ENCODE measurements at regions not wholly inside any gene's neighbourhood (a gene's known extent, or its start where the extent isn't known, plus 50 kb on each side); places are given as distances from the start of the nearest gene placed in this dataset.
"Not testable (repeated sequence)": the region's sequence is repeated elsewhere in the genome, so short reads cannot be mapped to it uniquely, and the experiment has no call there.

- DNase-seq (ENCODE audit: extremely low spot score) = no peak
- TF ChIP-seq CTCF (IDR thresholded peaks at IDR 0.05; ENCODE audit: control extremely low read depth, extremely low read depth, low read depth, missing control alignments) = no peak
- CTCF ChIA-PET = no interaction called here
- POLR2A ChIA-PET = no interaction called here
Observed at GRCh38 chr5:85938201-85938600, 679.5 kb upstream of the COX7C start.

- TF ChIP-seq CTCF (IDR thresholded peaks at IDR 0.05; ENCODE audit: control extremely low read depth, extremely low read depth, low read depth, missing control alignments) = no peak
- no peak for DNase-seq (ENCODE audit: extremely low spot score)
- ChIA-PET POLR2A (no interaction called here), CTCF (no interaction called here)
Observed at GRCh38 chr5:85951707-85952210, 666.0 kb upstream of the COX7C start.

GRCh38 chr5:85952680-85953079 lies 665.1 kb upstream of the COX7C start:
- no peak for TF ChIP-seq CTCF (IDR thresholded peaks at IDR 0.05; ENCODE audit: control extremely low read depth, extremely low read depth, low read depth, missing control alignments)
- DNase-seq (ENCODE audit: extremely low spot score) = no peak
- ChIA-PET CTCF (no interaction called here), POLR2A (no interaction called here)

GRCh38 chr5:85967681-85968080 lies 650.1 kb upstream of the COX7C start:
- POLR2A ChIA-PET = no interaction called here
- no peak for DNase-seq (ENCODE audit: extremely low spot score)
- TF ChIP-seq CTCF (IDR thresholded peaks at IDR 0.05; ENCODE audit: control extremely low read depth, extremely low read depth, low read depth, missing control alignments) = no peak
- CTCF ChIA-PET = no interaction called here

- TF ChIP-seq CTCF (IDR thresholded peaks at IDR 0.05; ENCODE audit: control extremely low read depth, extremely low read depth, low read depth, missing control alignments) = no peak
- POLR2A ChIA-PET = no interaction called here
- DNase-seq (ENCODE audit: extremely low spot score) = no peak
- CTCF ChIA-PET = no interaction called here
Observed at GRCh38 chr5:85972539-85972938, 645.2 kb upstream of the COX7C start.

- CTCF ChIA-PET = no interaction called here
- no peak for TF ChIP-seq CTCF (IDR thresholded peaks at IDR 0.05; ENCODE audit: control extremely low read depth, extremely low read depth, low read depth, missing control alignments)
Observed at GRCh38 chr5:85985167-85985566, 632.6 kb upstream of the COX7C start.

GRCh38 chr5:85990998-85991397 lies 626.7 kb upstream of the COX7C start:
- TF ChIP-seq CTCF (IDR thresholded peaks at IDR 0.05; ENCODE audit: control extremely low read depth, extremely low read depth, low read depth, missing control alignments) = no peak
- ChIA-PET POLR2A (no interaction called here), CTCF (interaction anchor here (1.0 to 1.6 kb wide), 2 partner anchors 21 to 31 kb away, joined by 3 read pairs; no protein-coding TSS in a partner anchor)

More at GRCh38 chr5:85985167-85985566, 632.6 kb upstream of the COX7C start:
- POLR2A ChIA-PET = no interaction called here
- no peak for DNase-seq (ENCODE audit: extremely low spot score)

GRCh38 chr5:85994653-85995052 lies 623.1 kb upstream of the COX7C start:
- CTCF ChIA-PET; DNase-seq (ENCODE audit: extremely low spot score); POLR2A ChIA-PET: not testable (repeated sequence)

More at GRCh38 chr5:85990998-85991397, 626.7 kb upstream of the COX7C start:
- DNase-seq (ENCODE audit: extremely low spot score) = no peak

Data from GM10248 (cell line).